ENCODE measurements at regions not wholly inside any gene's neighbourhood (a gene's known extent, or its start where the extent isn't known, plus 50 kb on each side); places are given as distances from the start of the nearest gene placed in this dataset.

DNA sequence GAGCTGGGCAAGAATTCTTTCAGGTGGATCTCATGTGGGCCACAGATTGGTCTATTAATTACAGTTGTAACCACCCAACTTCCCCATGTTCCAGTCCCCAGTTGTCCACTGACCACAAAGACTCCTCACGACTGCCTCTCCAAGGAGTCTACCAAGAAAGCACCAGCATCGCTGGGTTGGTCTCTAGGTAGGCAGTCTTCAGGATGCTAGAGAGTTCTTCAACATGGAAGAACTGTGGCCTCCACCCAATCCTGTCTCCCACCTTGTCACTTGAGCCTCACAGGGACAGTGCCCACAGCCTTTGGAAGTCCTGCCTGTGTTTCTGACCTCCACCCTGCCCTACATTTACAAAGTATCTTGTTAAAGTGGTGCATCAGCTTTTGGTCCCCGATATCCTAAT, 184.7 kb upstream of the FN1 start:
- no peaks in the 10 kb centered on the region for H3K4me1 ChIP-seq (ENCODE audit: control insufficient read depth, insufficient read depth, low read length)
- BruUV-seq (replicated peaks), result no TSS peak
- H3K27ac ChIP-seq (ENCODE audit: low read length), result no peak overlapping the region
- intact Hi-C loops (cut with micrococcal nuclease; ENCODE audit: unreplicated experiment) (no loop called here), in situ Hi-C loops (cut with HindIII; ENCODE audit: low pct_unique_long_range_greater_than_20kb, low sequenced_read_pairs) (no loop called here)
- DNase-seq (ENCODE audit: low read depth, low spot score) (no peak), ATAC-seq (no peak)
- TF ChIP-seq, protein P1, sequence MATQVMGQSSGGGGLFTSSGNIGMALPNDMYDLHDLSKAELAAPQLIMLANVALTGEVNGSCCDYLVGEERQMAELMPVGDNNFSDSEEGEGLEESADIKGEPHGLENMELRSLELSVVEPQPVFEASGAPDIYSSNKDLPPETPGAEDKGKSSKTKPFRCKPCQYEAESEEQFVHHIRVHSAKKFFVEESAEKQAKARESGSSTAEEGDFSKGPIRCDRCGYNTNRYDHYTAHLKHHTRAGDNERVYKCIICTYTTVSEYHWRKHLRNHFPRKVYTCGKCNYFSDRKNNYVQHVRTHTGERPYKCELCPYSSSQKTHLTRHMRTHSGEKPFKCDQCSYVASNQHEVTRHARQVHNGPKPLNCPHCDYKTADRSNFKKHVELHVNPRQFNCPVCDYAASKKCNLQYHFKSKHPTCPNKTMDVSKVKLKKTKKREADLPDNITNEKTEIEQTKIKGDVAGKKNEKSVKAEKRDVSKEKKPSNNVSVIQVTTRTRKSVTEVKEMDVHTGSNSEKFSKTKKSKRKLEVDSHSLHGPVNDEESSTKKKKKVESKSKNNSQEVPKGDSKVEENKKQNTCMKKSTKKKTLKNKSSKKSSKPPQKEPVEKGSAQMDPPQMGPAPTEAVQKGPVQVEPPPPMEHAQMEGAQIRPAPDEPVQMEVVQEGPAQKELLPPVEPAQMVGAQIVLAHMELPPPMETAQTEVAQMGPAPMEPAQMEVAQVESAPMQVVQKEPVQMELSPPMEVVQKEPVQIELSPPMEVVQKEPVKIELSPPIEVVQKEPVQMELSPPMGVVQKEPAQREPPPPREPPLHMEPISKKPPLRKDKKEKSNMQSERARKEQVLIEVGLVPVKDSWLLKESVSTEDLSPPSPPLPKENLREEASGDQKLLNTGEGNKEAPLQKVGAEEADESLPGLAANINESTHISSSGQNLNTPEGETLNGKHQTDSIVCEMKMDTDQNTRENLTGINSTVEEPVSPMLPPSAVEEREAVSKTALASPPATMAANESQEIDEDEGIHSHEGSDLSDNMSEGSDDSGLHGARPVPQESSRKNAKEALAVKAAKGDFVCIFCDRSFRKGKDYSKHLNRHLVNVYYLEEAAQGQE (IDR thresholded peaks at IDR 0.05; ENCODE audit: insufficient read depth in 1 of 2, low read depth in 2 of 2, low read length in 1 of 2), result no peak
- TF ChIP-seq TCF7L2 (IDR thresholded peaks at IDR 0.05; ENCODE audit: low read depth, low read length) (no peak), POLR2AphosphoS5 (IDR thresholded peaks at IDR 0.05; ENCODE audit: low read depth, low read length) (no peak), SIN3A (IDR thresholded peaks at IDR 0.05; ENCODE audit: borderline replicate concordance, insufficient read depth, low read depth, low read length) (no peak)
- TF ChIP-seq, protein P2, sequence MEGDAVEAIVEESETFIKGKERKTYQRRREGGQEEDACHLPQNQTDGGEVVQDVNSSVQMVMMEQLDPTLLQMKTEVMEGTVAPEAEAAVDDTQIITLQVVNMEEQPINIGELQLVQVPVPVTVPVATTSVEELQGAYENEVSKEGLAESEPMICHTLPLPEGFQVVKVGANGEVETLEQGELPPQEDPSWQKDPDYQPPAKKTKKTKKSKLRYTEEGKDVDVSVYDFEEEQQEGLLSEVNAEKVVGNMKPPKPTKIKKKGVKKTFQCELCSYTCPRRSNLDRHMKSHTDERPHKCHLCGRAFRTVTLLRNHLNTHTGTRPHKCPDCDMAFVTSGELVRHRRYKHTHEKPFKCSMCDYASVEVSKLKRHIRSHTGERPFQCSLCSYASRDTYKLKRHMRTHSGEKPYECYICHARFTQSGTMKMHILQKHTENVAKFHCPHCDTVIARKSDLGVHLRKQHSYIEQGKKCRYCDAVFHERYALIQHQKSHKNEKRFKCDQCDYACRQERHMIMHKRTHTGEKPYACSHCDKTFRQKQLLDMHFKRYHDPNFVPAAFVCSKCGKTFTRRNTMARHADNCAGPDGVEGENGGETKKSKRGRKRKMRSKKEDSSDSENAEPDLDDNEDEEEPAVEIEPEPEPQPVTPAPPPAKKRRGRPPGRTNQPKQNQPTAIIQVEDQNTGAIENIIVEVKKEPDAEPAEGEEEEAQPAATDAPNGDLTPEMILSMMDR (IDR thresholded peaks at IDR 0.05), result no peak
- H3K9me3 ChIP-seq (ENCODE audit: control insufficient read depth, insufficient read depth, low read depth, low read length), result no peaks in the 10 kb centered on the region
- no peak overlapping the region for H3K4me3 ChIP-seq (ENCODE audit: low read depth in 2 of 2, low read length in 2 of 2)
- H3K36me3 ChIP-seq (ENCODE audit: control insufficient read depth, insufficient read depth, low read length), result no peaks in the 10 kb centered on the region
- ChIA-PET CTCF (no interaction called here), POLR2A (no interaction called here)
- H3K27me3 ChIP-seq (ENCODE audit: control insufficient read depth, insufficient read depth, low read length), result no peaks in the 10 kb centered on the region

DNA sequence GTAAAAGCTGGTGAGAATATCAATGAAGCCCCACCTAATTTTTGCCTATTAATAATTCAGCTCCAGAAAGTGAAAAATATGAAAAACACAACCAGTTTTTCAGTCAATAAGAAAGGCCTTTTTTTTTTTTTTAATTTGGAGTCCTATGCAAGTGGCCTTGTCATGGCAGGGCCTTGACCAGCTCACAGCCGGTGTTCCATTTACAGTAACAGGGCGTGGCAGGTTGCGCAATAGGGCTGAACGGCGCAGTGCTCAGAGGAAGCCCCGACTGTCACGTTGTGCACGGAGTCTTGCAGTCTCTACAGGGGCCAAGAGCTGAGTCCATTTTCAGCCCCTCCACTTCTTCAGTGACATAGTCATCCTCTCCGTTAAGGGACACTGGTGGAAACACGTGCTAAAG, 184.1 kb upstream of the FN1 start:
- in situ Hi-C loops (cut with HindIII; ENCODE audit: low pct_unique_long_range_greater_than_20kb, low sequenced_read_pairs), result no loop called here
- ATAC-seq, result no peak

More for the DNA sequence above, 184.1 kb upstream of the FN1 start:
- Histone ChIP-seq H3K9me3 (ENCODE audit: control insufficient read depth, insufficient read depth, low read depth, low read length) (no peaks in the 10 kb centered on the region), H3K4me1 (ENCODE audit: control insufficient read depth, insufficient read depth, low read length) (no peaks in the 10 kb centered on the region), H3K36me3 (ENCODE audit: control insufficient read depth, insufficient read depth, low read length) (no peaks in the 10 kb centered on the region), H3K27ac (ENCODE audit: low read length) (no peak overlapping the region), H3K27me3 (ENCODE audit: control insufficient read depth, insufficient read depth, low read length) (no peaks in the 10 kb centered on the region), H3K4me3 (ENCODE audit: low read depth in 2 of 2, low read length in 2 of 2) (no peak overlapping the region)
- intact Hi-C loops (cut with micrococcal nuclease; ENCODE audit: unreplicated experiment), result no loop called here
- BruUV-seq (replicated peaks), result no TSS peak
- ChIA-PET POLR2A (no interaction called here), CTCF (no interaction called here)
- no peak for DNase-seq (ENCODE audit: low read depth, low spot score)
- TF ChIP-seq, protein P1 (IDR thresholded peaks at IDR 0.05; ENCODE audit: insufficient read depth in 1 of 2, low read depth in 2 of 2, low read length in 1 of 2), result no peak
- TF ChIP-seq POLR2AphosphoS5 (IDR thresholded peaks at IDR 0.05; ENCODE audit: low read depth, low read length) (no peak), TCF7L2 (IDR thresholded peaks at IDR 0.05; ENCODE audit: low read depth, low read length) (no peak), SIN3A (IDR thresholded peaks at IDR 0.05; ENCODE audit: borderline replicate concordance, insufficient read depth, low read depth, low read length) (no peak)
- TF ChIP-seq, protein P2 (IDR thresholded peaks at IDR 0.05), result no peak
